Uterus (tissue), 3 donors: ENCODE measurements at regions not wholly inside any gene's neighbourhood (a gene's known extent, or its start where the extent isn't known, plus 50 kb on each side); places are given as distances from the start of the nearest gene placed in this dataset.

Source experiments
- DNase-seq, 2 donors: peaks; one replicate each; pipeline ENCODE4 v3.0.0-alpha.2; 2019 to 2020
- H3K27ac ChIP-seq, 2 donors: fragments of 200-600 bp; sonication (generic); 1 replicate in 1 of 2; 2 replicates in 1 of 2; pipeline ENCODE4 v1.5.1; 2016 to 2018
- H3K27me3 ChIP-seq, 2 donors: fragments of 200-600 bp; sonication (generic); one replicate each; pipeline ENCODE4 v1.5.1; 2018 to 2019; ENCODE audit warnings: control low read depth in 1 of 2
- H3K36me3 ChIP-seq, 2 donors: fragments of 200-600 bp; sonication (generic); one replicate each; pipeline ENCODE4 v1.5.1; 2019; ENCODE audit warnings: control low read depth in 1 of 2
- H3K4me1 ChIP-seq, 2 donors: fragments of 200-600 bp; sonication (generic); one replicate each; pipeline ENCODE4 v1.5.1; 2018 to 2019; ENCODE audit warnings: control low read depth in 1 of 2
- H3K4me3 ChIP-seq, 2 donors: fragments of 200-600 bp; sonication (generic); 1 replicate in 1 of 2; 2 replicates in 1 of 2; pipeline ENCODE4 v1.5.1; 2018 to 2019; ENCODE audit warnings: mild to moderate bottlenecking in 1 of 2
- H3K9me3 ChIP-seq, 2 donors: fragments of 200-600 bp; sonication (generic); one replicate each; pipeline ENCODE4 v1.5.1; 2019; ENCODE audit warnings: control low read depth in 1 of 2
- POLR2A ChIP-seq, 2 donors: fragments of 450-650 bp; IDR thresholded peaks; one replicate each; pipeline ENCODE4 v1.6.1; 2016; ENCODE audit warnings: antibody characterized with exemption in 2 of 2, mild to moderate bottlenecking in 1 of 2, moderate library complexity in 1 of 2
- intact Hi-C: fragments of 100-400 bp; cut with DNase I; formaldehyde crosslinking; loops from one replicate; pipeline ENCODE4 v1.15.1; 2023; ENCODE audit warnings: low total_unique reads
- TF ChIP-seq, protein P1 (sequence below), 4 experiments: fragments of 200-600 bp in 2 of 4; fragments of 450-650 bp in 2 of 4; sonication (generic) in 2 of 4; IDR thresholded peaks; one replicate each; pipeline ENCODE4 v1.5.1; 2016 to 2019; ENCODE audit warnings: antibody characterized with exemption in 4 of 4, mild to moderate bottlenecking in 2 of 4, moderate library complexity in 1 of 4
- donor health status: DM: yes; HTN: yes; CAD: no.

GRCh38 chr1:232474826-232475225 lies 155.1 kb downstream of the SIPA1L2 start:
- intact Hi-C loops = no loop called here
- DNase-seq = no peak
- Histone ChIP-seq H3K4me3 (no peak overlapping the region), H3K9me3 (no peaks in the 10 kb centered on the region), H3K4me1 (no peaks in the 10 kb centered on the region), H3K36me3 (no peaks in the 10 kb centered on the region), H3K27me3 (no peaks in the 10 kb centered on the region), H3K27ac (no peak overlapping the region)
- TF ChIP-seq POLR2A (IDR thresholded peaks at IDR 0.05) = no peak
- TF ChIP-seq, protein P1, sequence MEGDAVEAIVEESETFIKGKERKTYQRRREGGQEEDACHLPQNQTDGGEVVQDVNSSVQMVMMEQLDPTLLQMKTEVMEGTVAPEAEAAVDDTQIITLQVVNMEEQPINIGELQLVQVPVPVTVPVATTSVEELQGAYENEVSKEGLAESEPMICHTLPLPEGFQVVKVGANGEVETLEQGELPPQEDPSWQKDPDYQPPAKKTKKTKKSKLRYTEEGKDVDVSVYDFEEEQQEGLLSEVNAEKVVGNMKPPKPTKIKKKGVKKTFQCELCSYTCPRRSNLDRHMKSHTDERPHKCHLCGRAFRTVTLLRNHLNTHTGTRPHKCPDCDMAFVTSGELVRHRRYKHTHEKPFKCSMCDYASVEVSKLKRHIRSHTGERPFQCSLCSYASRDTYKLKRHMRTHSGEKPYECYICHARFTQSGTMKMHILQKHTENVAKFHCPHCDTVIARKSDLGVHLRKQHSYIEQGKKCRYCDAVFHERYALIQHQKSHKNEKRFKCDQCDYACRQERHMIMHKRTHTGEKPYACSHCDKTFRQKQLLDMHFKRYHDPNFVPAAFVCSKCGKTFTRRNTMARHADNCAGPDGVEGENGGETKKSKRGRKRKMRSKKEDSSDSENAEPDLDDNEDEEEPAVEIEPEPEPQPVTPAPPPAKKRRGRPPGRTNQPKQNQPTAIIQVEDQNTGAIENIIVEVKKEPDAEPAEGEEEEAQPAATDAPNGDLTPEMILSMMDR (IDR thresholded peaks at IDR 0.05) = no peak

DNA sequence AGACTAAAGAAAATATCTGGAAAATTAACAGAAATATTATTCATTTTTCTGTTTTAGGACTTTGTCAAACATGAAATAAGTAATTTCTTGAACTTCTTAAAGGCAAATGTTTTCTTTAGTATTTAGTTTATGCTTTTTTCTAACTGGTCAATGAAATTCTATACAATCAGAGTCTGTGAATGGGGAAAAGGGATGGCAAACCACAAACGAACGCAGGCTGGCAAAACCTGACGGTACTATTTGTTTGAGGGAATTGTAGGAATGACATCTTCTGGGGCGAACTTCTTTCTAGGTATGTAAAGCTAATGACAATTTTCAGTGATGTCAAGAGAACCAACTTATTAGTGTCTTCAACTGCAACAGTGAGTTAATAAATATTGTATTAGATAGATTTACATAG lies 156.0 kb downstream of the SIPA1L2 start:
- H3K9me3 ChIP-seq = no peaks in the 10 kb centered on the region
- H3K4me1 ChIP-seq = no peaks in the 10 kb centered on the region
- no peaks in the 10 kb centered on the region for H3K27me3 ChIP-seq
- H3K27ac ChIP-seq = no peak overlapping the region
- DNase-seq = no peak
- no peaks in the 10 kb centered on the region for H3K36me3 ChIP-seq
- intact Hi-C loops = no loop called here
- no peak for TF ChIP-seq POLR2A (IDR thresholded peaks at IDR 0.05)
- TF ChIP-seq, protein P1 (IDR thresholded peaks at IDR 0.05) = no peak
- no peak overlapping the region for H3K4me3 ChIP-seq

DNA sequence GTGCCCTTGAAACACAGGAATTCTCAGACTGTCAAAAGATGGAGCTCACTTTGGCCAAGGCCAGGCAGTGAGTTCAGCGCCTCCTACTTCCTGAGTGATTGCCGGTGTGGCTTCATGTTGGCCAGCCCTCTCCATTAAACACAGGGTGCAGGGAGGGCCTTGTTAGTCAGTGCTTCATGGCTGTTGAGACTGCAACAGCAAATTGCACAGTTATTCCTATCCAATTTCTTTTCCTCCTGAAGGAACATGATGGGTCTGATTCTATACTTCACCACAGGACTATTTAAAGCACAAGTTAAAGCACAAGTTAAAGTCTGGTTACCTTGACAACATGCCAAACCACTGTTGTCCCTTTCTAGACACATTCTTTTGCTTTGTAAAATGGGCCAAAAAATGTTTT lies 156.6 kb downstream of the SIPA1L2 start:
- Histone ChIP-seq H3K27me3 (no peaks in the 10 kb centered on the region), H3K4me1 (no peaks in the 10 kb centered on the region)
- intact Hi-C loops = no loop called here

DNA sequence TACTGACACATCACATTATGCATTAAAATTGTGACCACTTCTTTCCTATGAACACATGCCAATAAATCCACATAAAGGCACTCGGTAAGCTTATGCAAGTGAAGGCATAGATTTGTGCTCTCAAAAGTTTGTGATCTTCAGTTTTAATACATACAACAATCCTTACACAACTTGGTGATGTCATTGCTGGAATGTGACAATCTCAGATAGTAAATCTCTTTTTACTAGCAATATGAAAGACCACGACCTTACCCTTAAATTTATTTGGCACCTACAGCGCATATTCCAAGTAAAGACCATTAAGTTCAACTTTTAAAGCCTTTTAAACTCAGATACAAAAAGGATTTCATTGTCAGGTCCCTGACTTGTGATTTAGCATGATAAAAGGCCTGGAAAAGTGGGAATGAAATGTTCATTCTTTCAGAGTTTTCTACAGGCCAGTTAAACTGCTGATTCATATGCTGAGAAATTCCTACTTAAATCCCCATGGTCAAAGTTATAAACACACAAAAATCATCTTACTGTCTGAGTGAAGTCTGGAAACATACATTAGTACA lies 157.4 kb downstream of the SIPA1L2 start:
- no peak overlapping the region for H3K27ac ChIP-seq
- no peak overlapping the region for H3K4me3 ChIP-seq
- no peaks in the 10 kb centered on the region for H3K4me1 ChIP-seq
- H3K36me3 ChIP-seq = no peaks in the 10 kb centered on the region
- TF ChIP-seq, protein P1 (IDR thresholded peaks at IDR 0.05) = no peak
- TF ChIP-seq POLR2A (IDR thresholded peaks at IDR 0.05) = no peak
- H3K9me3 ChIP-seq = no peaks in the 10 kb centered on the region
- no peak for DNase-seq
- intact Hi-C loops = no loop called here
- no peaks in the 10 kb centered on the region for H3K27me3 ChIP-seq

More for the DNA sequence above, 156.6 kb downstream of the SIPA1L2 start:
- H3K4me3 ChIP-seq = no peak overlapping the region
- no peak overlapping the region for H3K27ac ChIP-seq
- TF ChIP-seq POLR2A (IDR thresholded peaks at IDR 0.05) = no peak
- TF ChIP-seq, protein P1 (IDR thresholded peaks at IDR 0.05) = no peak
- no peaks in the 10 kb centered on the region for H3K36me3 ChIP-seq
- peak in 1 of 2 donors; percentile 22 for DNase-seq
- H3K9me3 ChIP-seq = no peaks in the 10 kb centered on the region

- Histone ChIP-seq H3K4me1 (no peaks in the 10 kb centered on the region), H3K27ac (no peak overlapping the region), H3K27me3 (no peaks in the 10 kb centered on the region), H3K4me3 (no peak overlapping the region), H3K9me3 (no peaks in the 10 kb centered on the region), H3K36me3 (no peaks in the 10 kb centered on the region)
- intact Hi-C loops = no loop called here
- TF ChIP-seq POLR2A (IDR thresholded peaks at IDR 0.05) = no peak
- TF ChIP-seq, protein P1 (IDR thresholded peaks at IDR 0.05) = no peak
- no peak for DNase-seq
Measured at GRCh38 chr1:232471250-232471649, 158.7 kb downstream of the SIPA1L2 start.
